ENCODE measurements at regions not wholly inside any gene's neighbourhood (a gene's known extent, or its start where the extent isn't known, plus 50 kb on each side); places are given as distances from the start of the nearest gene placed in this dataset.
"Not testable (repeated sequence)": the region's sequence is repeated elsewhere in the genome, so short reads cannot be mapped to it uniquely, and the experiment has no call there.

DNA sequence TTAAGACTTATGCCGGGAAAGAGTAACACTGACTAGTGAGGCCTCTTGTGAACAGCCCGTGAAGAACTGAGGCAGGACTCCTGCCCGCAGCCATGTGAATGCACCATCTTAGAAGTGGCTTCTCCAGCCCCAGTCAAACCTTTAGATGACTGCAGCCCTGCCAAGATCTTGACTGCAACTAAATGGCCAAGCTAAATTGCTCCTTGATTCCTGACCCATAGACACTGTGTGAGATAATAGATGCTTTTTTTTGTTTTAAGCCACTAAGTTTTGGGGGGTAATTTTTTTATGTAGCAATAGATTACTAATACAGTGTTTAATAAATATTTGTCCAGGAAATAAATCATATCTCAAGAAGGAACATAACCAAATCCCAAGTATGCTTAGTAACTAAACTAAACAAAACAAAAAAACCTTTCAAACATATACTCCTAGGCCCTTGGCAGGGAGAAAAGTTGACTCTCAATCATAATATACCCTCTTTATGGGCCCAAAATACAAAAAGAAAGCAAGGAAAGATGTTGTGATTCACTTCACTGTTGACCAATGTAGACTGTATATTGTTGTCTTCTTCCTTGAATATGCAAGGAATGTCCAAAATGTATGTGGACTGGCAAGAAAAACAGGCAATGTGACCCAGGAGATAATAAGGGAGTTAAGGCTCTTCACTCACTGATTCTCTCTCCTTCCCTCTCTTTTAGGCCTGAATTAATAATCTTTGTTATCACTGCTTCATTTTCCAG, 79.7 kb upstream of the ZNF366 start:
- no peak for TF ChIP-seq JUND (IDR thresholded peaks at IDR 0.05; ENCODE audit: low read depth)
- peak; percentile 13 to 88 for DNase-seq (ENCODE audit: low read depth in 1 of 2, low spot score in 1 of 2)
- in situ Hi-C loops (cut with HindIII; ENCODE audit: low pct_unique_long_range_greater_than_20kb, low sequenced_read_pairs): no loop called here

DNA sequence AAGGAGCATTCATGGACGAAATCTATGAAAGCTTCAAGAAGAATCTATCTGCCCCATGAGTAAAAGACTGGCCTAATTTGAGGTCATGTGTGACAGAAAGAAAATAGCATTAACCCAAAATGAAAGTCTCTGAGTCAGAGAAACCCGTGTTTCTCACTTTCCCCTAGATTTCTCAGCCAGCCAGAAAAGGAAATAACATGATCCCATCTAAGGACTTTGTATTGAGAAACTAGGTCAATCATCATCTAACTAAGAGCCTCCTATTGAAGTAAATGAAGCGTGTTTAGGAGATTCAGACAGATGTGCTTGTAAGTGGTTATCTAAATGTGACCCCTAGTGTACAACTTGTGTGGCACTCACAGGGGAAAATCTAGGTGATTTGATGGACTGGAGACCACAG, 77.3 kb upstream of the ZNF366 start:
- TF ChIP-seq JUND (IDR thresholded peaks at IDR 0.05; ENCODE audit: low read depth): no peak
- in situ Hi-C loops (cut with HindIII; ENCODE audit: low pct_unique_long_range_greater_than_20kb, low sequenced_read_pairs): no loop called here
- DNase-seq (ENCODE audit: low read depth in 1 of 2, low spot score in 1 of 2): no peak

DNA sequence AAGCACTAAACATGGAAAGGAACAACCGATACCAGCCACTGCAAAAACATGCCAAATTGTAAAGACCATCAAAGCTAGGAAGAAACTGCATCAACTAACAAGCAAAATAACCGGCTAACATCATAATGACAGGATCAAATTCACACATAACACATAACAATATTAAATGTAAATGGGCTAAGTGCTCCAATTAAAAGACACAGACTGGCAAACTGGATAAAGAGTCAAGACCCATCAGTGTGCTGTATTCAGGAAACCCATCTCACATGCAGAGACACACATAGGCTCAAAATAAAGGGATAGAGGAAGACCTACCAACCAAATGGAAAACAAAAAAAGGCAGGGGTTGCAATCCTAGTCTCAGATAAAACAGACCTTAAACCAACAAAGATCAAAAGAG, 72.1 kb upstream of the ZNF366 start:
- in situ Hi-C loops (cut with HindIII; ENCODE audit: low pct_unique_long_range_greater_than_20kb, low sequenced_read_pairs): not testable (repeated sequence)

DNA sequence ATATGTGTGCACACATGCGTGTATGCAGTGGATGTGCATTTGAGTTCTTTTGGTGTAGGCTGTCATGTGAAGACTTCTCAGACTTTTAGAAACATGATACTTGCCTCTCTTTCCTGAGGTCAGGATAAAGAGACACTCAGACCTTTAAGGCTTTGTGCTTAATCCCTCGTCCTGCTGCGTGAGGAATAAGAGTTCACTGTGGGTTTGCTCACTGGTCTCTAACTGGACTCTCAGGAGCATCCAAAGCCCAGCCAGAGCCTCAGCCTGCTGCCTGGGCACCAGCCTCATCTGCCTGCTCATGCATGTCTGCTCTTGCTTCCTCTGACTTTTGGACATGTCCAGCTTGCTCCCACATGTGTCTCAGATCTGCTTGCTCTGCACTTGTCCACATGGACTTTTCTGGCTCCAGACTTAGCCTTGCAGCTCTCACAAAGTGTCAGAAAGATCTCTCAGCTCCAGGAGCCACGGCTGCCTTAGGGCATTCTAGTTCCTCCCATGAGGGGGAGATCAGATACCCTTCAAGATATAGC, 65.1 kb upstream of the ZNF366 start:
- no peak for DNase-seq (ENCODE audit: low read depth in 1 of 2, low spot score in 1 of 2)
- in situ Hi-C loops (cut with HindIII; ENCODE audit: low pct_unique_long_range_greater_than_20kb, low sequenced_read_pairs): no loop called here
- no peak for TF ChIP-seq JUND (IDR thresholded peaks at IDR 0.05; ENCODE audit: low read depth)

More for the DNA sequence above, 72.1 kb upstream of the ZNF366 start:
- not testable (repeated sequence) for DNase-seq (ENCODE audit: low read depth in 1 of 2, low spot score in 1 of 2)

DNA sequence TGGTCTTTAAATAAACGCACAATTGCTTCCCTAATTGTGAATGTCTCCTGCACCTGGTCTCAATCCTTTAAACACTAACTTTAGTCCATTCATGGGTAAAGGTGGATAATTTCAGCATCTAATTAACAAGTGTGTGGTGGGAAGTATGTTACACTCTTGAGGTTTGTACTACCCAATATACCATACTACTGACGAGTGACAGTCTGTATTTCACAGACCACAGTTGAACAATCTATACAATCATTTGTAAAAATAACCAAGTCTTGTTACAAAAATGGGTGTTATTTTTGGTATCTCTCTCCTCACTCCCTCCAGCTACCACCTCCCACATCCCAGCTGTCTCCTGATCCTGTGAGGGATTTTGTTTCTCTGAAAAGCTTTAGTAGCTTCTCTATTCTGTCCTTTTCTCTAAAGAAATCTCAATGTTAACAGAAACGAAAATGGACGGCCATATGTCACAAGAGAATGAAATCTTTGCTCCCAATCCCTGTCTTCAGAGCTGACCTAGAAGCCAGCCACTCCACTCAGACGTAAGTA, 62.3 kb upstream of the ZNF366 start:
- no peak for DNase-seq (ENCODE audit: low read depth in 1 of 2, low spot score in 1 of 2)
- in situ Hi-C loops (cut with HindIII; ENCODE audit: low pct_unique_long_range_greater_than_20kb, low sequenced_read_pairs): no loop called here
- TF ChIP-seq JUND (IDR thresholded peaks at IDR 0.05; ENCODE audit: low read depth): no peak

DNA sequence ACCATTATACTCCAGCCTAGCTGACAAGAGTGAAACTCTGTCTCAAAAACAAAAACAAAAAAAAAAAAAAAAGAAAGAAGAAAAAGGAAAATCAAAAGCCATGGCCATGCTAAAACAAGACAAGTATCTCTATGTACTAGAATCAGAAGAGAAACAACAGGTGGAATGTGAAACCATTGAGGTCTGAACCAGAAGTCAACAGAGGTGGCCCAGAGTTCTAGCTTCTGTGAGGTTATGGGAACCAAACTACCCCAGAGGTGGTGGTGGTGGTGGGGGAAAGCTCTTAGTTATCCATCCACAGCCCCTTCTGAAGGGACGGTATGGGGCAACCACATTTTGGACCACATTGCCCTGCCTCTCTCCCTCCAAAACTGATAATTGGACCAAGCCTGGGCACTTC, 59.5 kb upstream of the ZNF366 start:
- in situ Hi-C loops (cut with HindIII; ENCODE audit: low pct_unique_long_range_greater_than_20kb, low sequenced_read_pairs): no loop called here
- no peak for TF ChIP-seq JUND (IDR thresholded peaks at IDR 0.05; ENCODE audit: low read depth)
- DNase-seq (ENCODE audit: low read depth in 1 of 2, low spot score in 1 of 2): no peak

DNA sequence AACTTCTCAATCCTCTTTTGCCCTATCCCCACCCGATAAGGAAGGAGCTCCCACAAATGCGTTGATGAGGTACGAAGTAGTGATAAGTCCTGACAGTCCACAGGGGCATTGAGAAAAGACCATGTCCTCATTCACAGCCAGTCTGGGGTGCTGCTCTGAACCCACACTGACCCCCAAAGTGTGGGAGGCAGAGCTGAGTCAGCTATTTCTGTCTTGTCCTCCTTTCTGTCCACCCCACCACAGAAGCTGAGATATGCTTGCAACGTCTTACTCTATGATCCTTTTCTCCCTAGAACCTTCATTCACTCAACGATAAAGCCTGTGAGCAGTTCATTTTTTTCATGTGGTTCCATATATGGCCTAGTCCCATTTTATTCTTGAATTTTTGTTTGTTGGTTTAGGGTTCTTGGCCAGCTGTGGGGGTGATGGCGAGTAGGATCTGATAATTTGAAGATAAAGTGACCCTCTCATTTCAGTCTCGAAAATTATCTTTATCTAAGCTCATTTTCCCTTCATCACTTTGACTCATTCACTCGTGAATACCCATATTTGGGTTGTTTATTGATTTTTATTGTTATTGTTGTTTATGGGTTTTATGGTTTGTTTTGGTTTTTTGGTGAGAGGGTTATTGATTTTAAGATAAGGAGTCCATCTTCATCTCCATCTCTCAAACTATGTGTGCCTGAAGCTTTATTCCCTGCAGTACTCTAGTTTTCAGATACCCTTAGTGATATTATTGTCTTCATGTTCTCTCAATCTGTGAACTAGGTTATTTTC, 58.5 kb upstream of the ZNF366 start:
- in situ Hi-C loops (cut with HindIII; ENCODE audit: low pct_unique_long_range_greater_than_20kb, low sequenced_read_pairs): no loop called here
- no peak for TF ChIP-seq JUND (IDR thresholded peaks at IDR 0.05; ENCODE audit: low read depth)
- DNase-seq (ENCODE audit: low read depth in 1 of 2, low spot score in 1 of 2): no peak

DNA sequence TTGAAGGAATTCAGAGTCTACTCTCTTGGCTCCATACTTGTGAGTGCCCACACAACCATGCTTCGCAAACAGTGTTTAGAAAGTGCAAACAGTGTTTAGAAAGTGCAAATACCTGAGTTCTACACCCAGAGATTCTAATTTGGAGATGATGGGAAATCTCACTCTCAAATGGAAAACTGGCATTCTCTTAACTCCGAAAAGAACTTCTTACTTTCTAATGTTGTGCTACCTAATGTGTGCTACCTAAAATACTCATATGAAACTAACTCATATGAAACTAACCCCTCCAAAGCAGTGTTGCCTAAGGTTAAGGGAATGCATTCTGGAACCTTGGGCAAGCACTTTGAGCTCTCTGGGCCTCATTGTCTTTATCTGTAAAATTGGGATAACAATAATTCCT, 55.5 kb upstream of the ZNF366 start:
- no peak for DNase-seq (ENCODE audit: low read depth in 1 of 2, low spot score in 1 of 2)
- in situ Hi-C loops (cut with HindIII; ENCODE audit: low pct_unique_long_range_greater_than_20kb, low sequenced_read_pairs): no loop called here
- TF ChIP-seq JUND (IDR thresholded peaks at IDR 0.05; ENCODE audit: low read depth): no peak

DNA sequence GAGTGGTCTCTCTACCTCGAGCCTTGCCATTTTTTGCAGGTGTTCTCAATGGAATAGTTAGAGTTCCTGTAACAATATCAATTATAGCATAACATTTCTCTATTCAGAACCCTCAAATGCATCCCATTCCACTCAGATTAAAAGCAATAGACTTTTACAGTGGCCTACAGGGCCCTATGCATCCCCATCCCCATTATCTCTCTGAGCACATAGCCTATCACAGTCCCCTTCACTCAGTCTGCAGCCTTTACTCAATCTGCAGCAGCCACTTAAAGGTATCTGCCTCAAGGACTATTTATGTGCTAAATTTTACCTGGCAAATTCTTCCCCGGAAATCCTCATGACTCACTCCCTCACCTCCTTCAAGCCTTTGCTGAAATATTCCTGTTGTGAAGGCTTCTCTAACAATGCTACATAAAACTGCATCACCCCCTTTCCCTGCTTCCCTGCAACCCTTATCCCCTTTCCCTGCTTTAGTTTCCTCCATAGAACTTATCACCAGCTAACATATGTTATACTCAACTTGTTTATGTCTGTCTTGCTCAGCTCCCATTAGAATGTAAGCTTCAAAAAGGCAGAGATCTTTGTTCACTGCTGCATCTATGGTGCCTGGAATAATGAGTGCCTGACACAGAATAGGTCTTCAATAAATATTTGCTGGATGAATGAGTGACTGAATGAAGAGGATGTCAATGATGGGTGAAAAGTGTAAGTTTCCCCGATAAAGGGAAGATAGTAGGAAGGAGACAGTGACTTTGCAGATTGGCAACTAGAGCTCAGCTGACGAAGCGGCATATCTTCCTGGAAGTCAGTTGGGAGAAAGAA, 54.1 kb upstream of the ZNF366 start:
- TF ChIP-seq JUND (IDR thresholded peaks at IDR 0.05; ENCODE audit: low read depth): no peak
- in situ Hi-C loops (cut with HindIII; ENCODE audit: low pct_unique_long_range_greater_than_20kb, low sequenced_read_pairs): no loop called here
- DNase-seq (ENCODE audit: low read depth in 1 of 2, low spot score in 1 of 2): no peak

DNA sequence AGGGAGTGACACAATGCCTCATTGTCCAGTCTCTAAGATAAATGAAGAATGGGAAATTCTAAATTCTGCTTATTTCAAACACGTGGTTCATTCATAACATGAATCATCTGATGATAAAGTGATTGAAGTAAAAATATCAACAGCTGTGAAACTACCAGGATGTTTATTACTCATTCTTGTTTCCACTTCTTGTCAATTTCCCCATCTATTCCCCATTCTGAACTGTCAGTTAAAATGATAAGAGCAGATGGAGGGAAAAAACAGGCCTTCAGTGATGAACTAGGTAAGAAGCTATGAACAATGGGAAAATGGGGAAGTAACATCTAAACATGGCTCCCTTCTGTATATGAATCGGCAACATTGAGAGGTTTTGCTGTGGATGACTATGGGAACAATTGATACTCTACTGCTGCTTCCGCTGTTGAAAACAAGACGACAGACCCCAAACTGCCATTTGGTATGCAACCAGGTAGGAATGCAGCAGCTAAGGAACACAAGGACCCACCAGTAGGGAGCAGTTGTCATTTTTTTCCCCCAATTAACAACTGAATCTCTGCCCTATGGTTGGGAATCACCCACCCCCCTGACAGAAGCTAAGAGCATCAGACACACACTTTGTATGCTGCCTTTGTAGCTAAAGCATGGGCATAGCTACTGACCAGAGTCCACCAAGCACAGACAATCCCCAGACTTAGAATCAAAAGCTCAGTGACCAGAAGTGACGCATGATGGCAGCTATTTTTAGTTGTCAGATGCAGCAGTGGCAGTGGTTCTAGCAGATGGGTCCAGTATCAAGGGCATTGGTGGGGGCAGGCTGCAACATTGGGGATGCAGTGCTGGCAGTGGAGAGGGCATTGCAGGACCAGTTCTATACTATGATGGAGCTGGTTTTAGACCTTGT, 52.9 kb upstream of the ZNF366 start:
- no peak for TF ChIP-seq JUND (IDR thresholded peaks at IDR 0.05; ENCODE audit: low read depth)
- in situ Hi-C loops (cut with HindIII; ENCODE audit: low pct_unique_long_range_greater_than_20kb, low sequenced_read_pairs): no loop called here
- no peak for DNase-seq (ENCODE audit: low read depth in 1 of 2, low spot score in 1 of 2)

DNA sequence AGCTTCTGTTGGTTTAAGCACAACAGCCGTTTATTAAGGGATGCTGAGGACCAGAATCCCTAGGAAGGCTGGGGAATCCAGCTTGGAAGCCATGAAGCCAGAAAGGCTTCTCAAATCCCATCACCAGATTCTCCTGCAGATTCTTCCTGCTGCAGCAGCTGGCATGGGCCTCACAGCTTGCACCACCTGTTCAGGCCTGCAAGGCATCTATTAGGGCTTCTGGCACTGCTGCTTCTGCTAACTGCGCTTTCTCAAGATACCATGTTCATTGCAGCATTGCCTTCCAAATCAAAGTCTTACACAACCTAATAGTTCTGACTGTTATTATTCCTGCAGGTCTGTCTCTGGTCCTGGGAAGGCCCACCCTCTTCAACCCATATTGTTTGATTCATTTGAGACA, 51.2 kb upstream of the ZNF366 start:
- TF ChIP-seq JUND (IDR thresholded peaks at IDR 0.05; ENCODE audit: low read depth): no peak
- no peak for DNase-seq (ENCODE audit: low read depth in 1 of 2, low spot score in 1 of 2)
- in situ Hi-C loops (cut with HindIII; ENCODE audit: low pct_unique_long_range_greater_than_20kb, low sequenced_read_pairs): no loop called here

DNA sequence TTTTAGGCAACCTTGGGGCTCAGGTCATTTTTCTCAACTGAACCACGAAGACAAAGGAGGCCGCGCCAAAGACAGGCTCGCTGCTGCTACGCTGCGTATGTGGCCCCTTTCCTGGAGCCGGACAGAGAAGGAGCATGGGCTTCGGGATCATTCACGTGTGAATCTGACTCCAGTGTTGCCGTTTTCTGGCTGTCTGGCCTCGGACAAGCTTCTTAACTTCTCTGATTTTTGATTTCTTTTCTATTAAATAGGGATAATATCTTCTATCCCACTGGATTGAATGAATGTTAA, 50.8 kb upstream of the ZNF366 start:
- TF ChIP-seq JUND (IDR thresholded peaks at IDR 0.05; ENCODE audit: low read depth): no peak
- no peak for DNase-seq (ENCODE audit: low read depth in 1 of 2, low spot score in 1 of 2)
- in situ Hi-C loops (cut with HindIII; ENCODE audit: low pct_unique_long_range_greater_than_20kb, low sequenced_read_pairs): no loop called here
